DOHH2 (cell line): ENCODE measurements at regions not wholly inside any gene's neighbourhood (a gene's known extent, or its start where the extent isn't known, plus 50 kb on each side); places are given as distances from the start of the nearest gene placed in this dataset.

Source experiments
- H3F3A ChIP-seq: fragments of 200-600 bp; sonication (generic), shearing (Covaris generic); 2 replicates; pipeline ENCODE4 v1.6.0; 2016; ENCODE audit warnings: antibody characterized with exemption, mild to moderate bottlenecking; ENCODE audit not compliant: control insufficient read depth, insufficient read depth
- H3K27ac ChIP-seq: fragments of 200-600 bp; sonication (generic); 2 replicates; pipeline ENCODE4 v1.5.1; 2014; ENCODE audit warnings: low read depth, mild to moderate bottlenecking, low read length, moderate library complexity
- H3K27me3 ChIP-seq: fragments of 200-600 bp; sonication (generic); 2 replicates; pipeline ENCODE4 v1.6.1; 2014; ENCODE audit warnings: mild to moderate bottlenecking, low read length, mixed read lengths; ENCODE audit not compliant: control insufficient read depth
- H3K36me3 ChIP-seq: fragments of 200-600 bp; sonication (generic); 2 replicates; pipeline ENCODE4 v1.6.1; 2014; ENCODE audit warnings: mild to moderate bottlenecking, low read length, moderate library complexity, mixed read lengths; ENCODE audit not compliant: control insufficient read depth
- H3K4me1 ChIP-seq: fragments of 200-600 bp; sonication (generic); 2 replicates; pipeline ENCODE4 v1.6.1; 2014; ENCODE audit warnings: mild to moderate bottlenecking, low read length, mixed read lengths; ENCODE audit not compliant: control insufficient read depth
- H3K4me2 ChIP-seq: fragments of 200-600 bp; sonication (generic); 2 replicates; pipeline ENCODE4 v1.6.0; 2014; ENCODE audit warnings: mild to moderate bottlenecking, low read length, moderate library complexity
- H3K4me3 ChIP-seq: fragments of 200-600 bp; sonication (generic); 2 replicates; pipeline ENCODE4 v1.5.1; 2014; ENCODE audit warnings: mild to moderate bottlenecking, low read length, mixed read lengths
- H3K79me2 ChIP-seq: fragments of 200-600 bp; sonication (generic); 2 replicates; pipeline ENCODE4 v1.6.1; 2014; ENCODE audit warnings: mild to moderate bottlenecking, low read length, mixed read lengths; ENCODE audit not compliant: control insufficient read depth
- H3K9me2 ChIP-seq: fragments of 200-600 bp; sonication (generic); replicated peaks from 2 replicates; pipeline ENCODE4 v1.6.1; 2014; ENCODE audit warnings: mild to moderate bottlenecking, low read length, mixed read lengths; ENCODE audit not compliant: control insufficient read depth
- H3K9me3 ChIP-seq: fragments of 200-600 bp; sonication (generic); 2 replicates; pipeline ENCODE4 v1.6.1; 2014; ENCODE audit warnings: antibody characterized with exemption, low read length, mixed read lengths; ENCODE audit not compliant: control insufficient read depth, insufficient read depth
- H4K20me1 ChIP-seq: fragments of 200-600 bp; sonication (generic); 2 replicates; pipeline ENCODE4 v1.6.0; 2014; ENCODE audit warnings: low read depth, mild to moderate bottlenecking, antibody characterized with exemption, low read length, moderate library complexity; ENCODE audit not compliant: control insufficient read depth, insufficient read depth
- EZH2phosphoT487 ChIP-seq: fragments of 200-600 bp; sonication (generic); IDR thresholded peaks from 2 replicates; pipeline ENCODE4 v1.6.1; 2017; ENCODE audit warnings: borderline replicate concordance, mild to moderate bottlenecking, antibody characterized with exemption, low read length, moderate library complexity, mixed read lengths
- TF ChIP-seq, protein P1 (sequence below): fragments of 200-600 bp; sonication (generic); IDR thresholded peaks from one replicate; pipeline ENCODE4 v1.5.1; 2014; ENCODE audit warnings: antibody characterized with exemption, mild to moderate bottlenecking, low read depth, low read length; ENCODE audit not compliant: poor library complexity, severe bottlenecking

DNA sequence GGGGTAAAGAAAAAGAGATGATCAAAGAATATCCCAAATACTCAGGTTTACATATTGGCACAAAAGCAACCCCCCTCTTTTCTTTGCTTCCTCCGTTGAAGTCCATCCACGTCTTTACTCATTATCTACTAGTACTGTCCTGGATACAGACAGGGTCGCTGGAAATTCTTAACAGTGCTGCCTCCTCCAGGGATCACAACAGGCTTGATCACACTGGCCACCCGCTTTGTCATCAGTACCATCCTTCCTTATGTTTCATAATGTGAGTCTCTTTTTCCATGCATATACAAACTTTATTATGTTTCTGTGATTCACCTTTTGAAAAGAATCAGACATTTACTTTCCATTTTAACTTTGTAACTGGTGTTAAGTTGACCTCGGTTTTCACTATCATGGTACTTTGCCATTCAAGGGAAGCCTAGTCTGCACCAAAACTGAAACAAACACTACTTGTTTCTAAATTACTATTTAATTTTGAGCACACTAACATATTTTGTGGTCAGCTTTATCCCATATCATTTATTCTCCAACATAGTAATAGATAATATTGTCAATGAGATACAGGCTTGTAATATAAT is 387.5 kb upstream of the PPP1R2C start:
- Histone ChIP-seq H4K20me1 (no peaks in the 10 kb centered on the region), H3K36me3 (no peaks in the 10 kb centered on the region), H3K4me1 (no peaks in the 10 kb centered on the region), H3K27me3 (no peaks in the 10 kb centered on the region), H3F3A (no peaks in the 10 kb centered on the region), H3K79me2 (no peaks in the 10 kb centered on the region), H3K4me2 (no peak overlapping the region), H3K27ac (no peak overlapping the region), H3K9me2 (no peaks in the 10 kb centered on the region), H3K9me3 (no peaks in the 10 kb centered on the region), H3K4me3 (no peak overlapping the region)
- no peak for TF ChIP-seq EZH2phosphoT487
- TF ChIP-seq, protein P1, sequence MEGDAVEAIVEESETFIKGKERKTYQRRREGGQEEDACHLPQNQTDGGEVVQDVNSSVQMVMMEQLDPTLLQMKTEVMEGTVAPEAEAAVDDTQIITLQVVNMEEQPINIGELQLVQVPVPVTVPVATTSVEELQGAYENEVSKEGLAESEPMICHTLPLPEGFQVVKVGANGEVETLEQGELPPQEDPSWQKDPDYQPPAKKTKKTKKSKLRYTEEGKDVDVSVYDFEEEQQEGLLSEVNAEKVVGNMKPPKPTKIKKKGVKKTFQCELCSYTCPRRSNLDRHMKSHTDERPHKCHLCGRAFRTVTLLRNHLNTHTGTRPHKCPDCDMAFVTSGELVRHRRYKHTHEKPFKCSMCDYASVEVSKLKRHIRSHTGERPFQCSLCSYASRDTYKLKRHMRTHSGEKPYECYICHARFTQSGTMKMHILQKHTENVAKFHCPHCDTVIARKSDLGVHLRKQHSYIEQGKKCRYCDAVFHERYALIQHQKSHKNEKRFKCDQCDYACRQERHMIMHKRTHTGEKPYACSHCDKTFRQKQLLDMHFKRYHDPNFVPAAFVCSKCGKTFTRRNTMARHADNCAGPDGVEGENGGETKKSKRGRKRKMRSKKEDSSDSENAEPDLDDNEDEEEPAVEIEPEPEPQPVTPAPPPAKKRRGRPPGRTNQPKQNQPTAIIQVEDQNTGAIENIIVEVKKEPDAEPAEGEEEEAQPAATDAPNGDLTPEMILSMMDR, result no peak

DNA sequence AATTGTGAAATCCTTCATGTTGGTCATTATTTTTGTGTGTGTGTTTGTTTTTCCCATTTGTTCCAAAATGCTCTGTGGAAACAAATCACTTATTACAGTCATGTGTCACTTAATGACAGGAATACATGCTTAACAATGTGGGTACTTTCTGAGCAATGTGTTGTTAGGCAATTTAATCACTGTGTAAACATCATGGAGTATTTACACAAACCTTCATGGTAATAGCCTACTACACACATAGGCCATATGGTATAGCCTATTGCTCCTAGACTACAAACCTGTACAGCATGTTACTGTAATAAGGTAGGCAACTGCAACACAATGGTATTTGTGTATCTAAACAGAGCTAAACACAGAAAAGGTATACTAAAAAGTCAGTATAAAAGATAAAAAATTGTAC is 388.9 kb upstream of the PPP1R2C start:
- no peak overlapping the region for H3K27ac ChIP-seq
- H3K4me2 ChIP-seq, result no peak overlapping the region
- no peak overlapping the region for H3K4me3 ChIP-seq
- no peaks in the 10 kb centered on the region for H3K36me3 ChIP-seq
- H3K9me2 ChIP-seq, result no peaks in the 10 kb centered on the region
- H4K20me1 ChIP-seq, result no peaks in the 10 kb centered on the region
- no peaks in the 10 kb centered on the region for H3K79me2 ChIP-seq
- no peaks in the 10 kb centered on the region for H3F3A ChIP-seq
- TF ChIP-seq EZH2phosphoT487, result no peak
- TF ChIP-seq, protein P1, result no peak
- H3K9me3 ChIP-seq, result no peaks in the 10 kb centered on the region
- no peaks in the 10 kb centered on the region for H3K4me1 ChIP-seq
- H3K27me3 ChIP-seq, result no peaks in the 10 kb centered on the region

DNA sequence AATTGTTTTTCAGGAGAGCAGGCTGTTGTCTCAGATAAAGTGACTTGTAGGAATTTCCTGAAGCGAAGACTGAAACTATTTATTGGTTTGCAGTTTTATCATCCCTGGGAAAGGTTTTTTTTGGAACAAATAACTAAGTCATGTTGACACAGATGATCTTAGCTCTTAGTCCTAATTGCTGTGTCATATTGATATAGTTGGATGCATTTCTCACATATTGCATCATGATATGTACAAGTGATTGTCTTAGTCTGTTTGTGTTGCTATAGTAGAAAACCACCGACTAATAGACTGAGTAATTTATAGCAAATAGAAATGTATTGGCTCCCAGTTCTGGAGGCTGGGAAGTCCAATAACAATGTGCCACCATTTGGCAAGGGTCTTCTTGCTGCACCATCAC is 397.5 kb upstream of the PPP1R2C start:
- Histone ChIP-seq H4K20me1 (no peaks in the 10 kb centered on the region), H3K4me1 (no peaks in the 10 kb centered on the region), H3K9me2 (no peaks in the 10 kb centered on the region), H3K4me2 (no peak overlapping the region), H3K36me3 (no peaks in the 10 kb centered on the region), H3F3A (no peaks in the 10 kb centered on the region), H3K27me3 (no peaks in the 10 kb centered on the region), H3K9me3 (no peaks in the 10 kb centered on the region), H3K79me2 (no peaks in the 10 kb centered on the region), H3K4me3 (no peak overlapping the region), H3K27ac (no peak overlapping the region)
- TF ChIP-seq, protein P1, result no peak
- no peak for TF ChIP-seq EZH2phosphoT487
